ENCODE measurements at regions not wholly inside any gene's neighbourhood (a gene's known extent, or its start where the extent isn't known, plus 50 kb on each side); places are given as distances from the start of the nearest gene placed in this dataset.

DNA sequence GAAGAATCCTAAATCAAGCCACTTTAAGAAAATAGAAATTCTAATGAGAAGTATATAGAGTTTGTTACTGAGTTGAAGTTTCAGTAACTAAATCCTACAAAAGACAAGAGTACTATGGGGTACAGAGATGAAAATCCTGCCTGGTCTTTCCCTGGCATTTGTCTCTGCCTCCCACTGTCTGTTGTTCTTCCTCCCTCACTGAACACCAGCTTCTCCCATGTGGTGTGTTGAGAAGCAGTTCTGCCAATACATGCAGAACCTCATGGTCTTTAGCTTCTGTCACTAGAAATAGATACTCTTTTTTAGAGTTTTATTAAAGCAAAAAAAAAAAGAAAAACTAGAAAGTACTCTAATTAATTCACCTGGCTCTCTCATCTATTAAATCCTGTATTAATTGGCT is 664.4 kb downstream of the CDH8 start:
- TF ChIP-seq GATA3 (IDR thresholded peaks at IDR 0.05; ENCODE audit: low read depth, low read length) (no peak), GATA2 (IDR thresholded peaks at IDR 0.05; ENCODE audit: low read depth, low read length) (no peak)

All from SH-SY5Y (cell line).